ENCODE measurements at regions not wholly inside any gene's neighbourhood (a gene's known extent, or its start where the extent isn't known, plus 50 kb on each side); places are given as distances from the start of the nearest gene placed in this dataset.

GRCh38 chr6:140043762-140044378 is 669.4 kb upstream of the CITED2 start:
- peak overlapping the region; percentile 2; the same call in 1 of the 2 replicates for H3K4me3 Mint-ChIP-seq
- TF ChIP-seq CTCF (IDR thresholded peaks at IDR 0.05) = no peak
- peaks cover 7% of the 10 kb centered on the region; the same call in 1 of the 2 replicates for H3K9me3 Mint-ChIP-seq
- peak; percentile 72 for DNase-seq
- peaks cover 93% of the 10 kb centered on the region for H3K4me1 Mint-ChIP-seq (ENCODE audit: low read depth)
- H3K36me3 Mint-ChIP-seq (ENCODE audit: low read depth) = peaks cover 18% of the 10 kb centered on the region
- no peaks in the 10 kb centered on the region for H3K27me3 Mint-ChIP-seq (ENCODE audit: insufficient read depth)
- peak overlapping the region; percentile 76 for H3K27ac Mint-ChIP-seq

- Mint-ChIP-seq H3K4me3 (no peak overlapping the region), H3K4me1 (ENCODE audit: low read depth) (peaks cover 88% of the 10 kb centered on the region)
Measured at GRCh38 chr6:140043357-140043756, 668.9 kb upstream of the CITED2 start.

GRCh38 chr6:140041571-140042332 is 667.3 kb upstream of the CITED2 start:
- TF ChIP-seq CTCF (IDR thresholded peaks at IDR 0.05) = no peak
- Mint-ChIP-seq H3K4me3 (no peak overlapping the region), H3K36me3 (ENCODE audit: low read depth) (peaks cover 24% of the 10 kb centered on the region), H3K27ac (peak overlapping the region; percentile 76), H3K9me3 (0 out of 2 replicates have a peak, but pooled peaks cover 1% of the 10 kb centered on the region), H3K27me3 (ENCODE audit: insufficient read depth) (no peaks in the 10 kb centered on the region), H3K4me1 (ENCODE audit: low read depth) (peaks cover 72% of the 10 kb centered on the region)
- DNase-seq = no peak

More at GRCh38 chr6:140043357-140043756, 668.9 kb upstream of the CITED2 start:
- DNase-seq = peak; percentile 96
- no peak for TF ChIP-seq CTCF (IDR thresholded peaks at IDR 0.05)
- Mint-ChIP-seq H3K36me3 (ENCODE audit: low read depth) (peaks cover 18% of the 10 kb centered on the region), H3K9me3 (peaks cover 7% of the 10 kb centered on the region; the same call in 1 of the 2 replicates), H3K27me3 (ENCODE audit: insufficient read depth) (no peaks in the 10 kb centered on the region), H3K27ac (peak overlapping the region; percentile 76)

- Mint-ChIP-seq H3K27ac (no peak overlapping the region; the same call in 1 of the 2 replicates), H3K27me3 (ENCODE audit: insufficient read depth) (no peaks in the 10 kb centered on the region), H3K36me3 (ENCODE audit: low read depth) (peaks cover 28% of the 10 kb centered on the region), H3K4me3 (no peak overlapping the region), H3K4me1 (ENCODE audit: low read depth) (peaks cover 68% of the 10 kb centered on the region), H3K9me3 (peaks cover 8% of the 10 kb centered on the region; the same call in 1 of the 2 replicates)
- no peak for TF ChIP-seq CTCF (IDR thresholded peaks at IDR 0.05)
- no peak for DNase-seq
Measured at GRCh38 chr6:140041056-140041455, 666.6 kb upstream of the CITED2 start.

GRCh38 chr6:140040396-140040795 is 665.9 kb upstream of the CITED2 start:
- no peak for TF ChIP-seq CTCF (IDR thresholded peaks at IDR 0.05)
- peak overlapping the region; percentile 54 for H3K27ac Mint-ChIP-seq
- H3K36me3 Mint-ChIP-seq (ENCODE audit: low read depth) = peaks cover 28% of the 10 kb centered on the region
- H3K9me3 Mint-ChIP-seq = peaks cover 15% of the 10 kb centered on the region; the same call in 1 of the 2 replicates
- no peaks in the 10 kb centered on the region for H3K27me3 Mint-ChIP-seq (ENCODE audit: insufficient read depth)
- DNase-seq = peak; percentile 33
- peaks cover 62% of the 10 kb centered on the region for H3K4me1 Mint-ChIP-seq (ENCODE audit: low read depth)
- H3K4me3 Mint-ChIP-seq = no peak overlapping the region

All from HFFc6 (cell line).